RKO (cell line): ENCODE measurements at regions not wholly inside any gene's neighbourhood (a gene's known extent, or its start where the extent isn't known, plus 50 kb on each side); places are given as distances from the start of the nearest gene placed in this dataset.

Experiments used
- DNase-seq: peaks from one replicate; pipeline ENCODE4 v3.0.0-alpha.2; 2016; ENCODE audit warnings: low spot score

- DNase-seq = no peak
Measured at GRCh38 chr4:14878681-14879080, 123.6 kb upstream of the CPEB2 start.

GRCh38 chr4:14879683-14880082 is 122.6 kb upstream of the CPEB2 start:
- DNase-seq = no peak

DNA sequence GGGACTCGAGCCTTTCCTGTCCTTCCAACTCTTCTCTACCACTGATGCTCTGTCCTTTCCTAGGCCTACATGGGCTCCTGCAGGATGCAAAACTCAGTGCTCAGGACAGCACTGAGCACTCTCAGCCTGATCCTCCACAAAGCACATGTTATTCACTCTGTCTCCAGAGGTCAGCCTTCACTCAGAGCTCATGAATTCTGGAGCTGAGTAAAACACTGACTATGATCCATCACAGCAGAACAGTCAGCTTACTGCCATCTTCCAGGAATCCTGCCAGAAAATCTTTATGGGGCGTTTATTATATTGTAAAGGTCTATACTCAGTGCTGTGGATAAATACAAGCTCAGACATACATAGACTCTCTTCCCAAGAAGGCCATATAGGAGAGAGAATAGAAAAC is 121.5 kb upstream of the CPEB2 start:
- peak; percentile 4 for DNase-seq

DNA sequence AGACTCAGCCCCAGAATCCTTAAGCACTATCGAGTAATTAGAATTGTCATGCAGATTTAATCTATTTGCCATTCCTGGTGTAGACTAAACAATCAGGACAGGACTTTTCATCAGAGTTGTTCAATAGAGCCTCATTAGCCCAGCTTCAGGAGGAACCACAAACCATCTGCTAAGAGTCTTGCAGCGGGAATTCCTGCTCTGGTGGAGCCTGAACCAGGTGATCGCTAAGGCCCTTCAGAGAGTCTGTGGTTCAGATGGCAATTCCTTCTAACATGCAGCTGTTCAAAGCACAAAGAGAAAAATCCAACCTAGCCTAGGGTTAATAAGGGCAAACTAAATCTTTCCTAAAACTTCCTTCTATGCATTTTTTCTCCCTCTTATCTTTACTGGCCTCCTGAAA is 119.1 kb upstream of the CPEB2 start:
- DNase-seq = no peak

DNA sequence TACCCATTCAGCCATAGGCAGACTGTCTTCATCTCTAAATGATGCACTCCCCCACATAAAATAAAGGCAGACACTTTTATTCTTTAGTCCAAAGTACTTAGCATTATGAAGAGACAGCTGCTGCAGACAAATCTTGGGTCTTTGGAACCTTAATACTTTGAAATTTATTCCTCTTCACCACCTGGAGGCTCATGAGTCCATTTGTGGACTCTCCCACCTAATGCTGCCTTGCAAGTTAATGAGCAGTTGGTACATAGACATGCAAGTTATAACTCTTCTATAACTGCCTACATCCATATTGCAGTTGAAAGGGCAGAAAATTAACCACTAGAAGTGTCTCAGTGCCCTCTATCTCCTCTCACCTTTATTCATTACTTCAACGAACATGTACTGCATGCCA is 118.6 kb upstream of the CPEB2 start:
- DNase-seq = no peak

GRCh38 chr4:14887842-14888433 is 114.3 kb upstream of the CPEB2 start:
- no peak for DNase-seq

DNA sequence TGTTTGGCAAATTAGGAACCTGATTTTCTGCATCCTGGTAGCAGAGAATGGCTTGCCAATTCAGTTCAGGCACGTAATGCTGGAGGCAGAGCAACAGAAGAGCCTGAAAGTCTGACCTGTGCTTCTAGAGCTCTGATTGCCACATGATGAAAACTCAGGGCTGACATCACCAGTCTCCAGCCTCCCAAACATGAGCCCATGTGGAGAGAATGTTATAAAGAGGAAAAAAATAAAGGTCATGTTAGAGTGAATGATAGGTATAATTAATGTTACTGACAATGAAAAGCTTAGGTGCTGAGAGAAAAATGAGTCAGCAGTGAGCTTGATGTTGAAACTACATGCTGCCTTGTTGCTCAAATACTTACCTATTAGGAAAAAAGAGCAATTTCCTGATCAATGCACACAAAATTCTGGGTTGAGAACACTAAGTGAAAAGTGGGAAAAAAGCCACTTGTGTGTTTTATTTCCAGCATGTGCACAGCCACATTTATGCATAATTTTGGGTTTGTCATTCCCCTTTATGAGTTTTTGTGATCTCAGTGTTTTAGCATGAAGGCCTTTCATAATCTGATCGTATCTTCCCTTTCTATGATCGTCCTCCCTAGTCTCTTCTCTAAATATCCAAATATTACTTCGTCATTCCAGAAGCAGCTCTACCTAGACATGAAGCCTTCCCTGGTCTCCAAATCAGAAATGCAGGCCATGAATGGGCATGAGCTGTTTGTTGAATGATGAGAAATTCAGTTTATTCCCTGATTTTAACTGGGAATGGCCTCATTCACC is 113.3 kb upstream of the CPEB2 start:
- DNase-seq = no peak

GRCh38 chr4:14892563-14892962 is 109.7 kb upstream of the CPEB2 start:
- DNase-seq = no peak

GRCh38 chr4:14893713-14894112 is 108.6 kb upstream of the CPEB2 start:
- DNase-seq = no peak

GRCh38 chr4:14894392-14895292 is 107.6 kb upstream of the CPEB2 start:
- no peak for DNase-seq

GRCh38 chr4:14896656-14897175 is 105.6 kb upstream of the CPEB2 start:
- no peak for DNase-seq

- DNase-seq = no peak
Measured at GRCh38 chr4:14897217-14897616, 105.1 kb upstream of the CPEB2 start.

GRCh38 chr4:14898989-14899388 is 103.3 kb upstream of the CPEB2 start:
- no peak for DNase-seq

DNA sequence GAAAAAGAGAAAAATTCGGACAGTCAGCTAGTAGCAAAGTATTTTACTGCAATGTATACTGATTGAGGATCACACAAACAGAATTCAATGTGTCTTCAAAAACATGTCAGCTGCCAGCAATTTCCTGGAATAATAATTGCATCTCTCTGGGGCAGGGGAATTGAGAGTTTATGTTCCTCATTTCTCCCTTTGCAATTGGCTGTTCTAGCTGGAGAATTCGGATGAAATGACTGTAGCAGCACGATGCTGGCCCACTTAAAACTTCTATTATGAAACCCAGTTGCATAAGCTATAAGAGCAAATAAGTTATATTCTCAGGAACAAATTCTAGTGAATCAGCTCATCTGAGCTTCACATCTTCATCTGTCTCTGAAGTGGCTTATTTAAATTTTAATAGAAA is 99.9 kb upstream of the CPEB2 start:
- DNase-seq = no peak

GRCh38 chr4:14903321-14903720 is 99.0 kb upstream of the CPEB2 start:
- DNase-seq = no peak

DNA sequence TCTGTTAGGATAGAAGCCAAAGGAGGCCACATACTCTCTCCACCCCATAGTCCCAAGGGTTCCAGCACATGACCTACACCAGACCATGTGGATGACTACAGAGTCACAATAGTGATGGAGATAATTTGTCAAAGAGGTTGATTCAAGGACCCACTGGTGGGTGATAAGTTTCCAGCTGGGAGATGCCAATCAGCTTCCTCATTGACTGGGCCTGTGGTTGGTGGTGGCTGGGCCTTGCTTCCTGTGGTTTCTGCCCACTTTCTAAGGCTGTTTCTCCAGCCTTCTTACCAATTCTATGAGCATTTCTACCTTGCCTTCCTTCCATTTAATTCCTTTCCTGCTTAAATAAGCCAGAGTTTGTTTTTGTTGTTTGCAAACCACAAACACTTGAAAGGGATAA is 95.5 kb upstream of the CPEB2 start:
- no peak for DNase-seq

- DNase-seq = no peak
Measured at GRCh38 chr4:14908635-14909034, 93.6 kb upstream of the CPEB2 start.

DNA sequence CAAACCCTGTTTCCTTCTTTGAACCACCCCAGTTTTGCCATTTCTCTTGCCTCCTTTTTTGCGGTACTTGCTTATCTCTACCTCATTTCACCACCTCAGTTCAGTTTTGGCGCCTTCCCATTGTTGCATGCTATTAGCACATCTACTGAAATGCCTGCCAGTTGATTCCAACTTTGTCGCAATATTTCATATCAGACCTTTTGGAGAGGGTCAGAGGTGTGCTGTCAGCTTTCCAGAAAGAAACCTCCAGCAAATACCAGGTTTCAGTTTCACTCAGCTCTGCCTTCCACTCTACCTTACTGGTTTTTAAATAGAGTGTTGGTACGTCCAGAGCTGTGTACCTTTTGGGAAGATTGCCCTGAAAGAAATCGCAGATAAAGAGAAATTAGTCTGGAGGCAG is 91.9 kb upstream of the CPEB2 start:
- no peak for DNase-seq

- no peak for DNase-seq
Measured at GRCh38 chr4:14912426-14912825, 89.9 kb upstream of the CPEB2 start.

DNA sequence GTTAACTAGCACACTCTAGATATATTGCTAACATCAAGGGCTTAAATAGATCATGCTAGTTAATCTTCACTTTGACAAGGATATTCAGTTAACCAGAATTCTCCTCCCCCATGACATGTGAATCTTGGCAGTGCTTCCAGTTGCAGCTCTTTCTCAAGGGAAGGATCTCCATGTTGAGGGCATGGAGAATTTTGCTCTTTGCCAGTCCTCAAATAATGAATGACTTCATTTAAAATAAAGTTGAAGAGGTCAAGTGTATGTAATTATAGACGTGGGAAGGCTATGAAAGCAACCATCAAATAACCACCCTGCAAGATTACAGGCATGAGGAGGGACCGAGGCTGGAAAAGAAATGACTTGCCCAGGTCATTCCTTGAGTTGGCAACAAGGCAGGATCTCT is 87.3 kb upstream of the CPEB2 start:
- no peak for DNase-seq

DNA sequence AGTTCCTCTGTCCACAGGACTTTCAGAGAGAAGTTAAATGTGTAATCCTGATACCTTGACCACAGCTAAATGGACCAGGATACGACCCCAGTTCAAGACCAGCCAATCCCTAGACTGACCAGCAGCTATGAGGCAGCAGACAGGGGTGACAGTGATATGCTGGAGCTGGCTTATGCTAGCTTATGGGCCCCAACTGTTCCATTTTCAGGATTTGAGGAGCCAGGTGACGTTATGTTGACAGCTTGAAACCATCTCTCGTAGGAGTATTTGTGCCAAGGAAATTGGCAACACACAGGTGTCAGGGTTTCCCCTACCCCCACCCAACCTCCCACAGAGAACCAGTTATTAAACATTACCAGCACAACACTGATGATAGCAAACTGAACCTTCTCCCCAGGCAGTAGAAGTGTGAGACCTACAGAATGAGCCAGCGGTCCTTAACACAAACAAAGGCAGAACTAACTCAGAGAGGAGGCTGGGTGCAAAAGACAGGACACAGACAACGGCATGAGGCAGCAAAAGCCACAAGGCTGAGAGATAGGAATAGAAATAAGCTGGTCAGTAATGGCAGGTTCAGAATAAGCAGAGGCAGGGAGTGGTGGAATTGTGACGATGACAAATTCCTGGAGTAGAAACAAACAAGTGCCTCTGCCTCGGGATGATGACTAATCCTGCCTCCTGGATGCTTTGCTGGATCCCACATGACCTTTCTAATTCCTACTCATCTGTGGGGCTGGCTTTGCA is 85.6 kb upstream of the CPEB2 start:
- DNase-seq = peak; percentile 59

- DNase-seq = no peak
Measured at GRCh38 chr4:14917298-14917633, 85.0 kb upstream of the CPEB2 start.
